GM12864 (cell line): ENCODE measurements at regions not wholly inside any gene's neighbourhood (a gene's known extent, or its start where the extent isn't known, plus 50 kb on each side); places are given as distances from the start of the nearest gene placed in this dataset.

ENCODE experiments used
- DNase-seq: peaks from one replicate; pipeline ENCODE4 v3.0.0-alpha.2; 2011; ENCODE audit warnings: low read depth
- H3K4me3 ChIP-seq: 2 replicates; pipeline ENCODE4 v1.5.1; 2011; ENCODE audit warnings: mild to moderate bottlenecking, low read depth, low read length, control low read depth
- TF ChIP-seq, protein P1 (sequence below): IDR thresholded peaks from 2 replicates; pipeline ENCODE4 v1.5.1; 2011; ENCODE audit warnings: low read depth, mild to moderate bottlenecking, moderate library complexity, low read length, control low read depth, inconsistent platforms; ENCODE audit errors: missing control alignments

- DNase-seq, result no peak
- no peak overlapping the region for H3K4me3 ChIP-seq
- TF ChIP-seq, protein P1, sequence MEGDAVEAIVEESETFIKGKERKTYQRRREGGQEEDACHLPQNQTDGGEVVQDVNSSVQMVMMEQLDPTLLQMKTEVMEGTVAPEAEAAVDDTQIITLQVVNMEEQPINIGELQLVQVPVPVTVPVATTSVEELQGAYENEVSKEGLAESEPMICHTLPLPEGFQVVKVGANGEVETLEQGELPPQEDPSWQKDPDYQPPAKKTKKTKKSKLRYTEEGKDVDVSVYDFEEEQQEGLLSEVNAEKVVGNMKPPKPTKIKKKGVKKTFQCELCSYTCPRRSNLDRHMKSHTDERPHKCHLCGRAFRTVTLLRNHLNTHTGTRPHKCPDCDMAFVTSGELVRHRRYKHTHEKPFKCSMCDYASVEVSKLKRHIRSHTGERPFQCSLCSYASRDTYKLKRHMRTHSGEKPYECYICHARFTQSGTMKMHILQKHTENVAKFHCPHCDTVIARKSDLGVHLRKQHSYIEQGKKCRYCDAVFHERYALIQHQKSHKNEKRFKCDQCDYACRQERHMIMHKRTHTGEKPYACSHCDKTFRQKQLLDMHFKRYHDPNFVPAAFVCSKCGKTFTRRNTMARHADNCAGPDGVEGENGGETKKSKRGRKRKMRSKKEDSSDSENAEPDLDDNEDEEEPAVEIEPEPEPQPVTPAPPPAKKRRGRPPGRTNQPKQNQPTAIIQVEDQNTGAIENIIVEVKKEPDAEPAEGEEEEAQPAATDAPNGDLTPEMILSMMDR, result no peak
Observed at GRCh38 chr13:89602655-89603054, 1744.8 kb upstream of the MIR17HG start.

- DNase-seq, result no peak
- TF ChIP-seq, protein P1, result no peak
- no peak overlapping the region for H3K4me3 ChIP-seq
Observed at GRCh38 chr13:89603187-89603586, 1744.3 kb upstream of the MIR17HG start.

GRCh38 chr13:89609318-89609717 is 1738.2 kb upstream of the MIR17HG start:
- TF ChIP-seq, protein P1, result no peak
- DNase-seq, result no peak

DNA sequence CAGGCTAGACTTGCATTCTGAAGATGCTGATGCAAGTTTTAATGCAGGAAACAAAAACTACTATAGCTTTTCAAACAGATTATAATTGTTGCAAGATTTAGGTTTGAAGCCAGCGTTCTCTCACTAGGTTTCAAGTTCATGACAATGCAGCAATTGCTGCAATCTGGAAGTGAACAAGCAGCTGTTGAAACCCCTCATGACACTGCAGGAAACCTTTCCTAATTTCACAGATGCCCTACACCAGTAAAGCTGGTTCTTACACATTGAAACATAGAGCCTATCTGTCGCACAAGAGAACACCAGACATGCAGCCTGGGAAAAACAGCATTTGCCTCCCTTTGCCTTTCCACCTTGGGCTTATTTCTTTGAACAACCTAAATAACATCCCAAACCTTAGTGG is 1737.2 kb upstream of the MIR17HG start:
- DNase-seq, result no peak
- TF ChIP-seq, protein P1, result no peak
- no peak overlapping the region for H3K4me3 ChIP-seq

More at GRCh38 chr13:89609318-89609717, 1738.2 kb upstream of the MIR17HG start:
- H3K4me3 ChIP-seq, result no peak overlapping the region

- no peak for DNase-seq
- H3K4me3 ChIP-seq, result no peak overlapping the region
- TF ChIP-seq, protein P1, result no peak
Observed at GRCh38 chr13:89610881-89611280, 1736.6 kb upstream of the MIR17HG start.

GRCh38 chr13:89627996-89628395 is 1719.5 kb upstream of the MIR17HG start:
- no peak overlapping the region for H3K4me3 ChIP-seq
- DNase-seq, result no peak
- TF ChIP-seq, protein P1, result no peak

- TF ChIP-seq, protein P1, result no peak
- no peak for DNase-seq
- H3K4me3 ChIP-seq, result no peak overlapping the region
Observed at GRCh38 chr13:89628567-89628966, 1718.9 kb upstream of the MIR17HG start.
